Left renal pelvis (tissue), 4 donors: ENCODE measurements at regions not wholly inside any gene's neighbourhood (a gene's known extent, or its start where the extent isn't known, plus 50 kb on each side); places are given as distances from the start of the nearest gene placed in this dataset.

Source experiments
- DNase-seq, 4 donors: peaks; one replicate each; pipeline ENCODE4 v3.0.0-alpha.2; 2013; ENCODE audit warnings: low read depth in 4 of 4, low spot score in 3 of 4

GRCh38 chr10:42969909-42970308 lies 107.0 kb upstream of the RET start:
- DNase-seq: no peak

DNA sequence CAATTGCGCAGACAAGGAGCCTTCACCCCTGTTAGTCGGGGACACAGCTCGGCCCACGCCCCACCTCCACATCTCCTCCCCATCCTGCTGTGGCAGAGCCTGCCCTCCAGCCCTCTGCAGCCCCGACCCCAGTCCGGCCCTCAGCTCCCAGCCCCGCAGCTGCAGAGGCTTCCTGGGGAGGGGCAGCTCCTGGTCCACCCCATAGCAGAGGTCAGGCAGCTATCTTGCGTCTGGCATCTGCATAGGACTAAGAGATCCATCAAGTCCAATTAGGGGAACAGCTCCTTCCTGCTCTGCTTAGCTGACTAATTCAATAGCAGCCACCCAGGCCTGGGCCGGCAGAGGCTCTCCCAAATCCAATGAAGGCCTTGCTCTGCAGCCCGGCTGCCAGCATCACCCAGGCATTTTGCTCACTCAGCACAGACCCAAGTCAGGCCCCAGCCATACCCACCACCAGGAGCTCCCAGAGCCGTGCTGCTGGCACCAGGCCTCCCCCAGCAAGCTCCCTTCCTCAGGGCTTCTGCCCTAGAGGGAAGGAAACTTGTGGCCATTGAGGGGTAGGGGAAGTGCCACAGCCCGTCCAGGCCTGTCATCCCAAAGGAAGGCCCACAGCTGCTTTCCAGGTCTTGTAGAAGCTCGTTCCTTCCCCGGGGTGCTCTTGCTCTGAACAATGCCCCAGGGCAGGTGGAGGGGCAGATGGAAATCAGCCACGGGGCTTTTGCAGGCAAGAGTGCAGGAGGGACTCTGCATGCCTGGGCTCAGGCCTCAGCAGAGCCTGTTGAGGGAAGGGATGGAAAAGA lies 106.2 kb upstream of the RET start:
- no peak for DNase-seq

- DNase-seq: no peak
These were observed 105.6 kb upstream of the RET start for GRCh38 chr10:42971251-42971599.

DNA sequence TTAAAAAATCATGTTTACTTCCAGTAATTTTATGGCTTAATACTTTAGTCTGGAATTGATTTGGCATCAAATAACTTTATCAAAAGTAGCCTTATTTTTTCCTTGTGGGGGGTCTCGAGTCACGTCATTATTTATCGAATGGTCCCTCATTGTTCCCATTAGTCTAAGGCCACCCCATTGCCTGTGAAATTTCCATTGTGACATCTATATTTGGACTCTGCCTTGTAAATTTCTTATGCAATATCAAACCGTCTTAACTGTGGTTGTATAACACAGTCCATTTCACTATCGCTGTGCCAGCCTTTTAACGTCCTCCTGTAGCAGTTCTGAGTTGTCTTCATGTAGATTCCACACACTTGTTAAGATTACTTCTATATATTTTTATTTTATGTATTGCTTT lies 103.9 kb upstream of the RET start:
- no peak for DNase-seq

- no peak for DNase-seq
These were observed 103.5 kb upstream of the RET start for GRCh38 chr10:42973411-42973810.

GRCh38 chr10:42973870-42974692 lies 102.8 kb upstream of the RET start:
- no peak for DNase-seq

- DNase-seq: no peak
These were observed 102.2 kb upstream of the RET start for GRCh38 chr10:42974693-42975002.

DNA sequence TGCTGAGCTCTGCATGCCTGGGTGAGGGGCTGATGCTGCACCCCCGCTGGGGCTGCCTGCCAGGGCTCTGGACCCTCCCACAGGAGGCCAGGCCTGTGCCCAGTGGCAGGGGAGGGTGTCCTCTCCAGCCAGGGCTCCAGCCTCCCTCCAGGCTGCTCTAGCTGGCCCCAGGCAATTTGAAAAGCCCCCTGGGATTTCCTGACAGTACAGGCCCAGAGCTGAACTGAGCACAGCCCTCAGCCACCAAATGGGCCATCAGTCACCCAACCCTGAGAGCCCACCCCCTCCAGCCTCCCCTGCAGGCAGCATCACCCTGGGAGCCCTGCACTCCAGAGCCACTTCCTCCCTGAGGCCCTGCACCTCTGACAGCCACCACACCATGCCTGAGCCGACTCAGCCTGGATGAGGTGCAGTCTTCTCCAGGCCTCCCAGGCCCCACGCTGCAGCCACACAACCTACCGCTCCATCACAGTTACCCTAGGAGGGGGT lies 101.8 kb upstream of the RET start:
- DNase-seq: no peak

- no peak for DNase-seq
These were observed 101.1 kb upstream of the RET start for GRCh38 chr10:42975558-42976340.

DNA sequence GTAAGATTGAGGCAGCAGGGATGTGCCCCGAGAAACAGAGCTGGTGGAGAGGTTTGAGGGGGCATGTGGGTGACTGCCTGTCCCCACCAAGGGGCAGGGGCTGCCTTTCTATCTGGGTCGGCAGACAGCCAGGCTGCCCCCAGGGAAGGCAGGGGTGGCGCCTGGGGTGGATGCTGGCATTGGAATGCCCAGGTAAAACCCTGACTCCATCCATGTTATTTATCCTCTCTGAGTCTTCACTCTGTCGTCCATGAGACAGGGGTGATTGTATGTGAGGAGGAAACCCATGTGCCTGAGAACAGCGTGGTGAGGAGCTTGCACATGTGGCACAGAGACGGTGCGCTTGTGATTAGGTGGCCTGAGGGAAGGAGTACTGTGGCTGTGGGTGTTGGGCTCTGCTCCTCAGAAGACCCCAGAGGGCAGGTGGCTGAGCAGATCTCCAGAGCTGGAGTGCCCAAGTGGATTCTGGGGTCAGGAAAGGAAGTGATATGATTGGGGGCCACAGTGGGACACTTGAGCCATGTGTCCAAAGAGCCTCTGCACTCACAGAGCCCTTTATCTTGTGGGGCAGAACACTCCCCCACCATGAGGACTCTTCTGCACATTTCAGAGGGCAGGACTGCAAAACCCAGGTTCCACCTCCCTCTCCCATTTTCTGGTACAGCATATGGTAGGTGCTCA lies 100.4 kb upstream of the RET start:
- no peak for DNase-seq

DNA sequence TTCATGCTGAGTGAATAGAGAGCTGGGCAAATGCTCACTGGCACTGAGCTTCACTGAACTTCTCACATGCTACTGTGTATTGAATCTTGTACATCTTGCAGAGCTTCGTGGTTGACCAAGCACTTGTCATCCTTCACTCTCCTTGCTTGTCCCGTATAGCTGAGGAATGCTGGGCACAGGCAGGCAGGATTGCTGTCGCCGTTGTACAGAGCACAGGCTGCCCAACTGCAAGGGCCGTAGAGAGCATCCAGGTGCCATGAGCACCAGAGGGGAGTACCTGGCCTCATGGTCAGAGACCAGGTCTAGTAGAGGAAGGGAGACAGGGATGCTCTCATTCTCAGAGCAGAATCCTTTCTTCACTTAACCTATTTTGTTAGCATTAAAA lies 99.8 kb upstream of the RET start:
- no peak for DNase-seq

DNA sequence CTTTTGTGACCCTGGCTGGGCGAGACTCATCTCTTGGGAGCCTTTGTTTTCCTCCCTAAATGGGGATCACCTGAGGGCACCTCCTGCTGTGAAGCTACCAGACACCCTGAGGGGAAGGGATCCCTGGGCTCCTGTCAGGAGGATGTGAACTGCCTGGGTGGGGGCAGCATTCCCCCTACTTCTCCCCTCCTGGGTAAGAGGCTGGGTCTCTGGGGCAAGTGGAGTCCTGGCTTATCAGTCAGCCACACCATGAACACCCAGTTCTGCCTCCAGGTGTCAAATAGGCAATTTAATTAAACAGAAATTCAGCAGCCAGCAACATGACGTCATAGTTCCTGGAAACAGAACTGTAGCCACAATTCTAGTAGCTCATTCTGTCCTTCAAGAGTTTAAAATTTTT lies 97.7 kb upstream of the RET start:
- DNase-seq: no peak

GRCh38 chr10:42979721-42980467 lies 97.0 kb upstream of the RET start:
- no peak for DNase-seq

DNA sequence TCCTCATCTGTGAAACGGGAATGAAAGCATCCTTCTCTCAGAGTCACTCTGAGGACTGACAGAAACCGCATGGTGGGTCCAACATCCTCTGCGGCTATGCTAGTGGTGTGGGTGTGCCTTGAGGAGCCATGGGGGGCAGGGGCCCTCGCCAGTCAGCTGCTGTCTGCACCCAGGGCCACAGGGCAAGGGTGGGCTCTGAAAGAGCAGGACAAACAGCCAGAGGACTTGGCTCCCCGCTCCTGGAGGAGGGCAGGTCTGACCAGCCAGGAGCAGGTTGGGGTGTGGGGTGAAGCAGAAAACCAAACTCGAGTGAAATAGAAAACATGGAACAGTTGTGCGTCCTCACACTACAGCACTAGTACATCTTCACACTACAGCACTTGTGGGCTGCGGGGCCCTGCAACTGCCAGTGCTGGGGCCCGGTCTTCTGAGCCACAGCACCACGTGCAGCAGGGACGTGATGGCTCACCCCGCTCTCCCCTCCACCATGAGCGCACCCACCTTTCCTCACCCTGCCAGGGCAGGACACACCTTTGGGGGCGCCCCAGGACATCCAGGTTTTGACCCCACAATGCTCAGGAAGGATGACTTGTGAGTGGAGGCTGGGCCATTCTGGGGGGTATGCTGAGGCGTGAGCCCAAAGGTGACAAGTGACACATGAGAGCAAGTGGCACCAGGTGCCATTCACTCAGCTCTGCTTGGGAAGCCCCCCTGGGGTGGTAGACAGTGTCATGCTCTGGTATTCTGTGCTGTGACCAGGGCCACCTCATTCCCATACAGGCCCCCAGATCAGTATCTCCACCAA lies 96.1 kb upstream of the RET start:
- no peak for DNase-seq

DNA sequence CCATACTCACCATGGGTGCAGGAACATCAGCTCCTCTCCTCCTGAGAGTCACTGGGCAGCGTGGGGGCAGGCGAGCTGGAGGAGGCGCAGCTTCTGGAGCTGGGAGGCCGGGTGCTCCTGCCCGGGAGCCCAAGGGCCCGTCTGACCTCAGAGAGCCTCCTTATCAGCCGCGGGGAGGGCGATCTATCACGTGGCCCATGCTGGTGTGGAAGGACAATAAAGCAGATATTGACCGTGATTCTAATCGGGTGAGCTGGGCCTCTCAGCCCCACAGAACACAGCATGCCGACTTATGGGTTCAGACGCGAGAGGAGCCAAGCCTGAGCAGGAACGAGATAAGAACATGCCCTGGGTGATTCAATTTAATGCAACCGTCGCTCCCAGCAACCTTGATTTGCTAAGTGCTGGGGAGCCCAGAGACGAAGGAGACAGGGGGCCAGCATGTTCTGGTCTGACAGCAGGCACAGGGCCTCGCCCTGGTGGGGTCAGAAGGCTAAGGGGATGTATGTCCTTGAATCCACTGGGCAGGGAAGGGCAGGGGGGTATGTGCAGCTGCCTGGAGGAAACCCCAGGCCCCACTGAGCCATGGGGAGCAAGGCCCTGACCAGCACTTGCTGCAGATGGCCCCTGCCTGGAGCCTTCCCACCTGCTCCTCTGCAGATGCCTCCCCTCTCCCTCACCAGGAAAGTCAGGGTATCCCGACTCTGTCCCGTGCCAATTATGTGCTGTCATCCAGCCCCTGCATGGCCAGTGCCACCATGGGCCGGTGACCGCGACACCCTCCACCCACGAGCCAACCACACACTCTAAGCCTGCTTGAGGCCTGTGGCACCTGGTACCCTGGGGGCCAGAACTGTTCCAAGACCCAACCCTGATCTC lies 95.3 kb upstream of the RET start:
- DNase-seq: no peak

DNA sequence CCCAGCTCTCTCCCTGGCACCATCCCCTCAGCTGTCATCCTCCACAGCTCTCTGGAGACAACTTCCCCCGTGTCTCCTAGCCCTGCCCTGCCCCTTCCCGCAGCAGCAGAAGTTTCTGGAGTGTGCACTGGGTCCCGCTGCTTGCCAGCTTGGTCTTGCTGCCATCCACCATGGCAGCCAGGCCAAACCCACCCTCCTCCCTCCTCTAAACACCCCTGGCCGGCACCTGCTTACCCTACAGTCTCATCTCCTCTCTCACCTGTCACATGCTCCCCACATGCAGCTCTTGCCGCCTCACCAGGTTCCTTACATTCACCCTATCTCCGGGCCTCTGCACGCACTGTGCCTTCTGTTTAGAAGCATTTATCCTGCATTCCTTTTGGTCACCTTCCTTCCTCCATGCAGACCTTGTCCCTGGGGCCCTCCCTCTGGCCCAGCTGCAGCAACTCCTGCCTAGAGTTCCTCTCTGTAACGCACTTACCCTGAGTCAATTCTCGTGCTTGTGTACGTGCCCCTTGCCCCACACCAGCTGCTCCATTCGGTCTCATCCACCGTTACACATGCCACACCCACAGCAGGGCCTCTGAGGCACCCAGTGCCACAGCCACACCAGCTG lies 93.9 kb upstream of the RET start:
- no peak for DNase-seq

DNA sequence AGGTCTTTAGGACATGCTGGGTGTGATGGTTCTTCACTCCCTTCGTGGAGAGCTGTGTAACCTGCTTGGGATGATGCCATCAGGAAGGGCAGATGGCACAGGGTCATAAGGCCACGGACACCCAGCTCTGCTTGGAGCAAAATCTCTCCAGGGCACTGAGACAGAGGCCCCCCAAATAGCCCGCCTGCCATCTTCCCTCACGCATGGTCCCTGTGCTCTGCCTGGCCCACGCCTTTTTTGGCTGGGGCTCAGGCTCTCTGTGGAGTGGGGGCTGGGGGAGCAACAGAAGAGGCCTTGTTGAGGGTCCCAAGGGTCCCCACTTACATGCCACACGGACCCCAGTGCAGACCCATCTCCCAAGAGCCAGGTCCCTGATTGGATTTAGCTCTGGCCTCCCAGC lies 93.3 kb upstream of the RET start:
- DNase-seq: no peak

- DNase-seq: no peak
These were observed 92.7 kb upstream of the RET start for GRCh38 chr10:42984035-42984610.
